ENCODE measurements at regions not wholly inside any gene's neighbourhood (a gene's known extent, or its start where the extent isn't known, plus 50 kb on each side); places are given as distances from the start of the nearest gene placed in this dataset.

- H3K36me3 ChIP-seq = no peaks in the 10 kb centered on the region
- WGBS, 2 donors = 74 to 78% methylated on average over 13 of the region's 13 CpGs
- H3K27ac ChIP-seq = no peak overlapping the region
- H3K4me1 ChIP-seq = no peaks in the 10 kb centered on the region
- no peak overlapping the region for H3K4me3 ChIP-seq
- no peaks in the 10 kb centered on the region for H3K9me3 ChIP-seq
- intact Hi-C loops (cut with DNase I) = no loop called here
- DNase-seq = no peak
- TF ChIP-seq, protein P1, sequence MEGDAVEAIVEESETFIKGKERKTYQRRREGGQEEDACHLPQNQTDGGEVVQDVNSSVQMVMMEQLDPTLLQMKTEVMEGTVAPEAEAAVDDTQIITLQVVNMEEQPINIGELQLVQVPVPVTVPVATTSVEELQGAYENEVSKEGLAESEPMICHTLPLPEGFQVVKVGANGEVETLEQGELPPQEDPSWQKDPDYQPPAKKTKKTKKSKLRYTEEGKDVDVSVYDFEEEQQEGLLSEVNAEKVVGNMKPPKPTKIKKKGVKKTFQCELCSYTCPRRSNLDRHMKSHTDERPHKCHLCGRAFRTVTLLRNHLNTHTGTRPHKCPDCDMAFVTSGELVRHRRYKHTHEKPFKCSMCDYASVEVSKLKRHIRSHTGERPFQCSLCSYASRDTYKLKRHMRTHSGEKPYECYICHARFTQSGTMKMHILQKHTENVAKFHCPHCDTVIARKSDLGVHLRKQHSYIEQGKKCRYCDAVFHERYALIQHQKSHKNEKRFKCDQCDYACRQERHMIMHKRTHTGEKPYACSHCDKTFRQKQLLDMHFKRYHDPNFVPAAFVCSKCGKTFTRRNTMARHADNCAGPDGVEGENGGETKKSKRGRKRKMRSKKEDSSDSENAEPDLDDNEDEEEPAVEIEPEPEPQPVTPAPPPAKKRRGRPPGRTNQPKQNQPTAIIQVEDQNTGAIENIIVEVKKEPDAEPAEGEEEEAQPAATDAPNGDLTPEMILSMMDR (IDR thresholded peaks at IDR 0.05) = no peak
- H3K27me3 ChIP-seq = no peaks in the 10 kb centered on the region
Observed at GRCh38 chr20:52676283-52676995, 295.7 kb upstream of the TSHZ2 start.

GRCh38 chr20:52675375-52675774 lies 296.8 kb upstream of the TSHZ2 start:
- intact Hi-C loops (cut with DNase I) = no loop called here
- H3K9me3 ChIP-seq = no peaks in the 10 kb centered on the region
- no peaks in the 10 kb centered on the region for H3K4me1 ChIP-seq
- H3K27me3 ChIP-seq = no peaks in the 10 kb centered on the region
- no peak overlapping the region for H3K4me3 ChIP-seq
- WGBS, 2 donors = 72 to 75% methylated on average over 4 of the region's 4 CpGs
- H3K27ac ChIP-seq = no peak overlapping the region
- DNase-seq = no peak
- TF ChIP-seq EP300 (IDR thresholded peaks at IDR 0.05) (no peak), POLR2A (IDR thresholded peaks at IDR 0.05) (no peak), POLR2AphosphoS5 (IDR thresholded peaks at IDR 0.05) (no peak)
- TF ChIP-seq, protein P1 (IDR thresholded peaks at IDR 0.05) = no peak
- no peaks in the 10 kb centered on the region for H3K36me3 ChIP-seq

- intact Hi-C loops (cut with DNase I) = no loop called here
- WGBS, 2 donors = 79 to 82% methylated on average over 3 of the region's 3 CpGs
- H3K4me1 ChIP-seq = no peaks in the 10 kb centered on the region
Observed at GRCh38 chr20:52668626-52669025, 303.5 kb upstream of the TSHZ2 start.

GRCh38 chr20:52667358-52667757 lies 304.8 kb upstream of the TSHZ2 start:
- intact Hi-C loops (cut with DNase I) = no loop called here
- Histone ChIP-seq H3K36me3 (no peaks in the 10 kb centered on the region), H3K9me3 (no peaks in the 10 kb centered on the region), H3K27ac (no peak overlapping the region), H3K4me3 (no peak overlapping the region), H3K27me3 (no peaks in the 10 kb centered on the region), H3K4me1 (no peaks in the 10 kb centered on the region)
- WGBS, 2 donors = 94% methylated on average over 5 of the region's 5 CpGs
- TF ChIP-seq POLR2A (IDR thresholded peaks at IDR 0.05) (no peak), POLR2AphosphoS5 (IDR thresholded peaks at IDR 0.05) (no peak), EP300 (IDR thresholded peaks at IDR 0.05) (no peak)
- TF ChIP-seq, protein P1 (IDR thresholded peaks at IDR 0.05) = no peak
- DNase-seq = no peak

More at GRCh38 chr20:52668626-52669025, 303.5 kb upstream of the TSHZ2 start:
- H3K4me3 ChIP-seq = no peak overlapping the region
- H3K36me3 ChIP-seq = no peaks in the 10 kb centered on the region
- no peaks in the 10 kb centered on the region for H3K27me3 ChIP-seq
- TF ChIP-seq EP300 (IDR thresholded peaks at IDR 0.05) (no peak), POLR2A (IDR thresholded peaks at IDR 0.05) (no peak)
- TF ChIP-seq, protein P1 (IDR thresholded peaks at IDR 0.05) = no peak
- no peak overlapping the region for H3K27ac ChIP-seq
- H3K9me3 ChIP-seq = no peaks in the 10 kb centered on the region
- no peak for DNase-seq

DNA sequence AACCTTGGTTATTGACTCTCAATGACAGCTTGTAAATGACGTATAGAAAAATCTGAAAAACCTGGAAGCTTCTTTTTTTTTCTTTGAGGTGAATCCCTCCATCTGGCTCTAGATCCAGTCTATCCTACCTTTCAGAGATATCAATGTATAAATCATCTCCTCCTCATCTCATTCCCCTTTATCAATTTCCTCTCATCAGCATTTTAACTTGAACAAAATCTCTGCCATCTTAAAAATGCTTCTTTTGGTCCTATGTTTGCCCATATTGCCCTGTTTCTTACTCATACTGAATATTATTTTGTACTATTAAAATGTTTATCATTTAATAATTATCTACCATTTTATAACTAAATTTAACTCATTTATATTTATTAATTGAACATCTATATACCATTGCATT lies 306.7 kb upstream of the TSHZ2 start:
- no peaks in the 10 kb centered on the region for H3K9me3 ChIP-seq
- no peaks in the 10 kb centered on the region for H3K36me3 ChIP-seq
- no peaks in the 10 kb centered on the region for H3K27me3 ChIP-seq
- H3K27ac ChIP-seq = no peak overlapping the region
- no peaks in the 10 kb centered on the region for H3K4me1 ChIP-seq
- TF ChIP-seq EP300 (IDR thresholded peaks at IDR 0.05) (no peak), POLR2A (IDR thresholded peaks at IDR 0.05) (no peak), POLR2AphosphoS5 (IDR thresholded peaks at IDR 0.05) (no peak)
- TF ChIP-seq, protein P1 (IDR thresholded peaks at IDR 0.05) = no peak
- DNase-seq = no peak
- intact Hi-C loops (cut with DNase I) = no loop called here
- WGBS, 2 donors = 74 to 91% methylated on average over 1 of the region's 1 CpG
- no peak overlapping the region for H3K4me3 ChIP-seq
